ENCODE measurements at regions not wholly inside any gene's neighbourhood (a gene's known extent, or its start where the extent isn't known, plus 50 kb on each side); places are given as distances from the start of the nearest gene placed in this dataset.

- Histone ChIP-seq H3K4me3 (ENCODE audit: low read depth, low read length, poor library complexity, severe bottlenecking) (no peak overlapping the region), H3K27me3 (replicated peaks; ENCODE audit: insufficient read depth, low read depth, low read length, poor library complexity) (peaks cover 33% of the 10 kb centered on the region), H3K4me1 (ENCODE audit: insufficient read depth, low read length, poor library complexity, severe bottlenecking) (no peaks in the 10 kb centered on the region), H3K36me3 (ENCODE audit: insufficient read depth, low read length, poor library complexity, severe bottlenecking) (no peaks in the 10 kb centered on the region), H3K9me3 (ENCODE audit: low read depth, low read length, poor library complexity, severe bottlenecking) (no peaks in the 10 kb centered on the region), H3K27ac (ENCODE audit: low read depth, low read length, poor library complexity, severe bottlenecking) (no peak overlapping the region)
- BruUV-seq (replicated peaks) = no TSS peak
- intact Hi-C loops (cut with micrococcal nuclease; ENCODE audit: unreplicated experiment) = no loop called here
- no peak for TF ChIP-seq EZH2 (IDR thresholded peaks at IDR 0.05; ENCODE audit: borderline replicate concordance, low read depth, low read length, poor library complexity, severe bottlenecking)
- TF ChIP-seq, protein P1, sequence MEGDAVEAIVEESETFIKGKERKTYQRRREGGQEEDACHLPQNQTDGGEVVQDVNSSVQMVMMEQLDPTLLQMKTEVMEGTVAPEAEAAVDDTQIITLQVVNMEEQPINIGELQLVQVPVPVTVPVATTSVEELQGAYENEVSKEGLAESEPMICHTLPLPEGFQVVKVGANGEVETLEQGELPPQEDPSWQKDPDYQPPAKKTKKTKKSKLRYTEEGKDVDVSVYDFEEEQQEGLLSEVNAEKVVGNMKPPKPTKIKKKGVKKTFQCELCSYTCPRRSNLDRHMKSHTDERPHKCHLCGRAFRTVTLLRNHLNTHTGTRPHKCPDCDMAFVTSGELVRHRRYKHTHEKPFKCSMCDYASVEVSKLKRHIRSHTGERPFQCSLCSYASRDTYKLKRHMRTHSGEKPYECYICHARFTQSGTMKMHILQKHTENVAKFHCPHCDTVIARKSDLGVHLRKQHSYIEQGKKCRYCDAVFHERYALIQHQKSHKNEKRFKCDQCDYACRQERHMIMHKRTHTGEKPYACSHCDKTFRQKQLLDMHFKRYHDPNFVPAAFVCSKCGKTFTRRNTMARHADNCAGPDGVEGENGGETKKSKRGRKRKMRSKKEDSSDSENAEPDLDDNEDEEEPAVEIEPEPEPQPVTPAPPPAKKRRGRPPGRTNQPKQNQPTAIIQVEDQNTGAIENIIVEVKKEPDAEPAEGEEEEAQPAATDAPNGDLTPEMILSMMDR (conservative IDR thresholded peaks at IDR 0.05; ENCODE audit: low read depth, low read length) = no peak
- ChIA-PET CTCF (interaction anchor here (0.7 kb wide), 1 partner anchor 14 kb away, joined by 4 read pairs; no protein-coding TSS in a partner anchor), POLR2A (ENCODE audit: low non-redundant PET) (no interaction called here)
- DNase-seq (ENCODE audit: low spot score) = no peak
These were observed 97.4 kb downstream of the GGTLC2 start for GRCh38 chr22:22741843-22742242.

DNA sequence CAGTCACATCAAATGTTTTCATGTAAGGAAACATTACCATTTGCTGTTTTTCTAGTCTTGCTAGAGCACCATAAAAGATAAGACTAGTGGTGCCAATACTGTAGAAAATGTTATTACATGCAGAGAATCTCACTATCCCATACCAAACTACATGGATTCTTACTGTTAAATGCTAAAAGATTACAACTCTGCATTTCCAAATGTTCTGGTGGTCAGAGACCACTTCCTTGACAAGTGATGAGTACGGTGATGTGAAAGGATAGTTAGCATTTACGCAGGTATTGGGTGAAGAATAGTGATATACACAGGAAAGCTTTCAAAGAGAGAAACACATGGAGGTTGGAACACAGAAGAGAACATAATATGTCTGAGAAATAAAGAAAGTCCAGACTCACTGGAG is 98.2 kb downstream of the GGTLC2 start:
- H3K4me1 ChIP-seq (ENCODE audit: insufficient read depth, low read length, poor library complexity, severe bottlenecking) = no peaks in the 10 kb centered on the region
- POLR2A ChIA-PET (ENCODE audit: low non-redundant PET) = no interaction called here
- H3K27me3 ChIP-seq (replicated peaks; ENCODE audit: insufficient read depth, low read depth, low read length, poor library complexity) = peaks cover 33% of the 10 kb centered on the region
- H3K27ac ChIP-seq (ENCODE audit: low read depth, low read length, poor library complexity, severe bottlenecking) = no peak overlapping the region
- no peaks in the 10 kb centered on the region for H3K9me3 ChIP-seq (ENCODE audit: low read depth, low read length, poor library complexity, severe bottlenecking)
- CTCF ChIA-PET = no interaction called here
- TF ChIP-seq, protein P1 (conservative IDR thresholded peaks at IDR 0.05; ENCODE audit: low read depth, low read length) = no peak
- TF ChIP-seq EZH2 (IDR thresholded peaks at IDR 0.05; ENCODE audit: borderline replicate concordance, low read depth, low read length, poor library complexity, severe bottlenecking) = no peak
- H3K4me3 ChIP-seq (ENCODE audit: low read depth, low read length, poor library complexity, severe bottlenecking) = no peak overlapping the region
- BruUV-seq (replicated peaks) = no TSS peak
- intact Hi-C loops (cut with micrococcal nuclease; ENCODE audit: unreplicated experiment) = no loop called here
- DNase-seq (ENCODE audit: low spot score) = no peak
- no peaks in the 10 kb centered on the region for H3K36me3 ChIP-seq (ENCODE audit: insufficient read depth, low read length, poor library complexity, severe bottlenecking)

GRCh38 chr22:22743128-22743760 is 98.8 kb downstream of the GGTLC2 start:
- no peak overlapping the region for H3K27ac ChIP-seq (ENCODE audit: low read depth, low read length, poor library complexity, severe bottlenecking)
- H3K36me3 ChIP-seq (ENCODE audit: insufficient read depth, low read length, poor library complexity, severe bottlenecking) = no peaks in the 10 kb centered on the region
- no peak for DNase-seq (ENCODE audit: low spot score)
- ChIA-PET POLR2A (ENCODE audit: low non-redundant PET) (no interaction called here), CTCF (no interaction called here)
- H3K4me1 ChIP-seq (ENCODE audit: insufficient read depth, low read length, poor library complexity, severe bottlenecking) = no peaks in the 10 kb centered on the region
- intact Hi-C loops (cut with micrococcal nuclease; ENCODE audit: unreplicated experiment) = no loop called here
- peaks cover 33% of the 10 kb centered on the region for H3K27me3 ChIP-seq (replicated peaks; ENCODE audit: insufficient read depth, low read depth, low read length, poor library complexity)
- TF ChIP-seq, protein P1 (conservative IDR thresholded peaks at IDR 0.05; ENCODE audit: low read depth, low read length) = no peak
- TF ChIP-seq EZH2 (IDR thresholded peaks at IDR 0.05; ENCODE audit: borderline replicate concordance, low read depth, low read length, poor library complexity, severe bottlenecking) = no peak
- no peak overlapping the region for H3K4me3 ChIP-seq (ENCODE audit: low read depth, low read length, poor library complexity, severe bottlenecking)
- H3K9me3 ChIP-seq (ENCODE audit: low read depth, low read length, poor library complexity, severe bottlenecking) = no peaks in the 10 kb centered on the region
- BruUV-seq (replicated peaks) = no TSS peak

Measured in A673 (cell line).